NOMO-1 treated with DMSO at 0.1 percent for 48 hours (cell line): ENCODE measurements at regions not wholly inside any gene's neighbourhood (a gene's known extent, or its start where the extent isn't known, plus 50 kb on each side); places are given as distances from the start of the nearest gene placed in this dataset.

Source experiments
- DNase-seq: peaks from one replicate; lab custom pipeline; 2025; ENCODE audit not compliant: unreplicated experiment; lab: John Stamatoyannopoulos, UW

DNA sequence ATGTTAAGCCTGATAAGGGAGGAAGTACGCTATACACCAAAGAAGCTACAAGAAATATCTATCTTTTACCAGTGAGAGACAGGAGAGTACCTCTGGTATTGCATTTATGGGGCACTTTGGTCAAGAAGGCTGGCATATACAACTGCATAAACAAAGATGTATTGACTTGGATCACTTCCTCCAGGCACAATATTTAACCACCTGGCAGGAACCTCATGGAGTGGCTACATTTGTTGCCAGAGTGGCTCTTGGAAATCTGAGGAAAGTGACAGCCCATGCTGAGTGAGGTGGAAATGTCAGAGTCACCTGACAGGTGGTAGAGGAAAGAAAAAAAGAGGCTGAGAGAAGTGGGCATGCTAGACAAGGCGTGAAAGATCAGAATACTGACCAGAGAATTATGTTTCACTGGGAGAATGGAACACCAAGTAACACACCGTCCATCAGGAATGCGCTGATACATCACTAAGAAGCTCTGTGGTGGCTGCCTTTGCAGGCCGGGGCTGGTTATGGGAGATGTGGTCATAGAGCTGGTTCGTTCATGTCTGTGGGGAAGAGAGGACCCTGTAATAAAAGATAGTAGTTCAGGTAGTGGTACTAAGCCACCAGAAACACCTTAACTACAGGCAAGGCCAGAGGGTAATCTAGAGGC is 61.4 kb upstream of the UFL1 start:
- DNase-seq = no peak

DNA sequence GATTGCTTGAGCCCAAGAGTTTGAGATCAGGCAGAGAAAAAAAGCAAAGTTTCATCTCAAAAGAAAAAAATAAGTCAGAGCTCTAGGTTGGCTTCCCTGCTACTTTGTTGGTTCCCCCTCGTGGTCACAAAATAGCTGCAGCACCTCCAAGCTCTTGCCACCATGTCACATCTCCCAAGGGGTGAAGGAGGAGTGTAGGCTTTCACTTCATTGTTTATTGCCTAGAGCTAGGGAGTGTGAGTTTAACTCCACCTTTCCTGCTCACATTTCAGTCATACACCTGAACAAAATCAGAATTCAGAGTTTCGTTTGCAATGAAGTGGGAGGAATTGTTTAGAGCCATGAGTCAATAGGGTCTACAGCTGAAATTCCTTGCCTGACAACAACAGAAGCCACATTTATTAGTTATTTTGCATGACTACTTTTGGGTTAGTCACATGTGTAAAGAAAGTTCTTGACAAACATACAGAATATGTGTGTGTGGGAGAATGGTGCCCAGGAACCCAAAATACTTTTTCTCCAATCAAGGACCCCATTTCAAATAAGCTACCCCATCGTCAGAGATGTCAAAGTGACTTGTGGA is 56.2 kb upstream of the UFL1 start:
- DNase-seq = no peak

DNA sequence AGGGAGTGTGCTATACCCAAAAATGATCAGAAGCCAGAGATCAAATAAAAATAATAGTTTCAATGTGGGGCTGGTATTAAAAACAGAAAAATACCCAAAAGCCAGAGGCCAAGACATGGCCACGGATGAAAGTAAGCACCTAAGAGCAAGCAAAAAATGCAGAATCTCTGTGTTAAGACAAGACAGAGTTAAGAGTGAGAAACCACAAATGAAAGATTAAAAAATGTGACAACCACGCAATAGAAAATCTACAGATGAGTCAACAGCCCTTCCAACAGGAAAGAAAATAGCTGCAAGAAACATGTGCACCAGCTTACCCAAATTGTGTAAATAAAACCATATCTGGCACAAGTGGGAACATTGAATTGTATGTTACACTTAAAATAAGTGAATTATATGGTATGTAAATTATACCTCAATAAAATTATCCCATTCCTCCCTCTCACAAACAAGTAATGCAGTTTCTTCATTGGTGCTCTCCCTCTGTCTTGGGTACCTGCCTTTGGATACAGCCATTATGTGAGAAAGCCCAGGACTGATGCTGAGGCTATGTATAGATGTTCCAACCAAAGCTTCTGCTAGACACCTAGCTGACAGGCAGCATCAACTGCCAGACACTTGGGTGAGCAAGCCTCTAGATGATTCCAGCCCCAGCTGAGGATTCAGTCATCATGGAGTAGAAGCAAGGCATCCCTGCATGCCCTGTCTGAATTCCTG is 55.3 kb upstream of the UFL1 start:
- DNase-seq = no peak

- DNase-seq = no peak
These were observed 53.8 kb upstream of the UFL1 start for GRCh38 chr6:96467814-96468213.

DNA sequence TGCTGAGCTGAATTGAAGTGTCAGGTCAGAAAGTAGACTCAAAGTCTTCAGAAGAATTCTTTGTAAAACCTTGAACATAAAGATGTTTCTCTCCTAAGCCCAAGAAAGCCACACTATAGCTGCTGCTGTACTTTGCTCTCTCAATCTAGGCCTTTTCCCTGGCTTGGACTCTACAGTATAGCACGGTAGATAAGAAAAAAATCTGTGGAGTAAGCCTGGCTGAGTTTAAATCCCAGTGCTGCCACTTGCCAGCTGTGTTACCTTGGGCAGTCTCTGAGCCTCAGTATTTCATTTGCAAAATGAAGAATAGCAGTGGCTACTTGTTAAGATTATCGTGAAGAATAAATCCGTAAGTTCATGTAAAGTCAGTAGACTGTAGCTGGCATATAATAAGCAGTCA is 53.3 kb upstream of the UFL1 start:
- no peak for DNase-seq

- peak; percentile 14 for DNase-seq
These were observed 52.9 kb upstream of the UFL1 start for GRCh38 chr6:96468681-96469224.

- no peak for DNase-seq
These were observed 52.3 kb upstream of the UFL1 start for GRCh38 chr6:96469312-96469711.

- no peak for DNase-seq
These were observed 51.3 kb upstream of the UFL1 start for GRCh38 chr6:96470296-96470695.
